GM18508 (cell line): ENCODE measurements at regions not wholly inside any gene's neighbourhood (a gene's known extent, or its start where the extent isn't known, plus 50 kb on each side); places are given as distances from the start of the nearest gene placed in this dataset.
"Not testable (repeated sequence)": the region's sequence is repeated elsewhere in the genome, so short reads cannot be mapped to it uniquely, and the experiment has no call there.

Experiments
- ATAC-seq: cut with Tn5 transposase; IDR thresholded peaks from one replicate; pipeline ENCODE4 v1.9.1; 2021; ENCODE audit warnings: moderate number of reproducible peaks; ENCODE audit not compliant: insufficient read depth, unreplicated experiment

GRCh38 chr22:48075604-48076003, 1313.2 kb downstream of the TBC1D22A start:
- no peak for ATAC-seq

GRCh38 chr22:48072777-48073176, 1310.3 kb downstream of the TBC1D22A start:
- ATAC-seq, result no peak

GRCh38 chr22:48071828-48072227, 1309.4 kb downstream of the TBC1D22A start:
- ATAC-seq, result no peak

GRCh38 chr22:48071305-48071704, 1308.9 kb downstream of the TBC1D22A start:
- ATAC-seq, result no peak

- ATAC-seq, result no peak
Measured at GRCh38 chr22:48070760-48071159, 1308.3 kb downstream of the TBC1D22A start.

- no peak for ATAC-seq
Measured at GRCh38 chr22:48070083-48070482, 1307.6 kb downstream of the TBC1D22A start.

- no peak for ATAC-seq
Measured at GRCh38 chr22:48069256-48069655, 1306.8 kb downstream of the TBC1D22A start.

GRCh38 chr22:48068323-48068885, 1306.0 kb downstream of the TBC1D22A start:
- ATAC-seq, result no peak

GRCh38 chr22:48065892-48066291, 1303.4 kb downstream of the TBC1D22A start:
- ATAC-seq, result no peak

GRCh38 chr22:48061726-48062125, 1299.3 kb downstream of the TBC1D22A start:
- no peak for ATAC-seq

- ATAC-seq, result no peak
Measured at GRCh38 chr22:48060266-48060665, 1297.8 kb downstream of the TBC1D22A start.

GRCh38 chr22:48059521-48059920, 1297.1 kb downstream of the TBC1D22A start:
- not testable (repeated sequence) for ATAC-seq

- ATAC-seq, result no peak
Measured at GRCh38 chr22:48057116-48057835, 1294.8 kb downstream of the TBC1D22A start.

GRCh38 chr22:48055827-48056226, 1293.4 kb downstream of the TBC1D22A start:
- ATAC-seq, result no peak

GRCh38 chr22:48055185-48055584, 1292.7 kb downstream of the TBC1D22A start:
- ATAC-seq, result no peak

GRCh38 chr22:48054596-48054995, 1292.1 kb downstream of the TBC1D22A start:
- no peak for ATAC-seq

- ATAC-seq, result no peak
Measured at GRCh38 chr22:48053973-48054372, 1291.5 kb downstream of the TBC1D22A start.

- no peak for ATAC-seq
Measured at GRCh38 chr22:48053486-48053885, 1291.0 kb downstream of the TBC1D22A start.

- ATAC-seq, result no peak
Measured at GRCh38 chr22:48052621-48052890, 1290.1 kb downstream of the TBC1D22A start.

GRCh38 chr22:48051796-48052620, 1289.6 kb downstream of the TBC1D22A start:
- ATAC-seq, result no peak

- ATAC-seq, result no peak
Measured at GRCh38 chr22:48050836-48051235, 1288.4 kb downstream of the TBC1D22A start.
